Loucy (cell line): ENCODE measurements at regions not wholly inside any gene's neighbourhood (a gene's known extent, or its start where the extent isn't known, plus 50 kb on each side); places are given as distances from the start of the nearest gene placed in this dataset.

ENCODE experiments used
- H2AFZ ChIP-seq: fragments of 200-600 bp; sonication (generic); 2 replicates; pipeline ENCODE4 v1.6.0; 2016; ENCODE audit warnings: antibody characterized with exemption, mild to moderate bottlenecking, low read length, moderate library complexity
- H3F3A ChIP-seq: fragments of 200-600 bp; 2 replicates; pipeline ENCODE4 v1.6.0; 2016; ENCODE audit warnings: antibody characterized with exemption, low read depth, mild to moderate bottlenecking
- H3K27me3 ChIP-seq: fragments of 200-600 bp; sonication (generic); 2 replicates; pipeline ENCODE4 v1.6.1; 2014; ENCODE audit warnings: low read length, mild to moderate bottlenecking; ENCODE audit not compliant: insufficient read depth, poor library complexity, severe bottlenecking
- H3K36me3 ChIP-seq: fragments of 200-600 bp; sonication (generic); 2 replicates; pipeline ENCODE4 v1.6.1; 2016; ENCODE audit warnings: low read length; ENCODE audit not compliant: insufficient read depth
- H3K4me1 ChIP-seq: fragments of 200-600 bp; sonication (generic); 2 replicates; pipeline ENCODE4 v1.5.1; 2014; ENCODE audit warnings: low read length, mild to moderate bottlenecking; ENCODE audit not compliant: insufficient read depth, poor library complexity, severe bottlenecking
- H3K4me2 ChIP-seq: fragments of 200-600 bp; sonication (generic); 2 replicates; pipeline ENCODE4 v1.6.0; 2014; ENCODE audit warnings: antibody characterized with exemption, low read length, low read depth, mild to moderate bottlenecking; ENCODE audit not compliant: poor library complexity, severe bottlenecking
- H3K4me3 ChIP-seq: fragments of 200-600 bp; sonication (generic); 2 replicates; pipeline ENCODE4 v1.5.1; 2014; ENCODE audit warnings: low read length, mild to moderate bottlenecking, mixed read lengths; ENCODE audit not compliant: poor library complexity, severe bottlenecking
- H3K79me2 ChIP-seq: fragments of 200-600 bp; sonication (generic); 2 replicates; pipeline ENCODE4 v1.6.1; 2014; ENCODE audit warnings: low read length; ENCODE audit not compliant: insufficient read depth
- H3K9ac ChIP-seq: fragments of 200-600 bp; sonication (generic); 2 replicates; pipeline ENCODE4 v1.6.0; 2014; ENCODE audit warnings: mild to moderate bottlenecking, low read depth, low read length, moderate library complexity; ENCODE audit not compliant: poor library complexity, severe bottlenecking
- H3K9me2 ChIP-seq: fragments of 200-600 bp; sonication (generic); replicated peaks from 2 replicates; pipeline ENCODE4 v1.6.1; 2016; ENCODE audit warnings: low read depth, low read length, mixed read lengths
- H3K9me3 ChIP-seq: fragments of 200-600 bp; sonication (generic); 2 replicates; pipeline ENCODE4 v1.6.1; 2014; ENCODE audit warnings: mild to moderate bottlenecking, antibody characterized with exemption, low read length, low read depth; ENCODE audit not compliant: insufficient read depth
- H4K20me1 ChIP-seq: fragments of 200-600 bp; sonication (generic); 2 replicates; pipeline ENCODE4 v1.6.0; 2014; ENCODE audit warnings: antibody characterized with exemption, low read length, mild to moderate bottlenecking; ENCODE audit not compliant: insufficient read depth, poor library complexity, severe bottlenecking
- EZH2phosphoT487 ChIP-seq: fragments of 200-600 bp; IDR thresholded peaks from 2 replicates; pipeline ENCODE4 v1.6.1; 2018; ENCODE audit warnings: antibody characterized with exemption, mild to moderate bottlenecking, moderate library complexity, borderline replicate concordance
- TF ChIP-seq, protein P1 (sequence below): fragments of 200-600 bp; sonication (generic); conservative IDR thresholded peaks from 2 replicates; pipeline ENCODE4 v1.5.1; 2014; ENCODE audit warnings: mild to moderate bottlenecking, antibody characterized with exemption, low read length

DNA sequence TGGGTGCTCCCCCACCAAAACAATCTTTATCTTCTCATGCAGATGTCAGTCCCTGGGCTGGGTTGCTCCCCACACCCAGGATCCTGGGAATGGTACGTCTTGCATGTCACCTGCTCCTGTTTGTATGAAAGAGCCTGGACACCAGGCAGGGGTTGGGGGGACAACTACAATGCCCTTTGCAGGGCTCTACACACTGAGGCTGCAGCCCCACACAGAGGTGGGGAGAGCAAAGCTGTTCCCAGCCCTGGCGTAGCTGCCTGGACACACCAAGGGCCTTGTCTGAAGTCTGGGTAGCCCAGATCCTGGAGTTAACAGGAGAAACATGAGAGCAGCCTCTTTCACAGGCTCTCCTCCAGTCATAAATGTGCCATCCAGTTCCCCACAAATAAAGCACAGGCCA lies 61.2 kb upstream of the TMEM72 start:
- Histone ChIP-seq H3K4me1 (no peaks in the 10 kb centered on the region), H3K79me2 (no peaks in the 10 kb centered on the region), H3K9me3 (no peaks in the 10 kb centered on the region), H3K4me3 (no peak overlapping the region), H3K4me2 (no peak overlapping the region), H3K27me3 (no peaks in the 10 kb centered on the region), H2AFZ (no peak overlapping the region), H3K9ac (no peak overlapping the region), H4K20me1 (no peaks in the 10 kb centered on the region), H3F3A (no peaks in the 10 kb centered on the region), H3K36me3 (no peaks in the 10 kb centered on the region), H3K9me2 (no peaks in the 10 kb centered on the region)
- TF ChIP-seq, protein P1, sequence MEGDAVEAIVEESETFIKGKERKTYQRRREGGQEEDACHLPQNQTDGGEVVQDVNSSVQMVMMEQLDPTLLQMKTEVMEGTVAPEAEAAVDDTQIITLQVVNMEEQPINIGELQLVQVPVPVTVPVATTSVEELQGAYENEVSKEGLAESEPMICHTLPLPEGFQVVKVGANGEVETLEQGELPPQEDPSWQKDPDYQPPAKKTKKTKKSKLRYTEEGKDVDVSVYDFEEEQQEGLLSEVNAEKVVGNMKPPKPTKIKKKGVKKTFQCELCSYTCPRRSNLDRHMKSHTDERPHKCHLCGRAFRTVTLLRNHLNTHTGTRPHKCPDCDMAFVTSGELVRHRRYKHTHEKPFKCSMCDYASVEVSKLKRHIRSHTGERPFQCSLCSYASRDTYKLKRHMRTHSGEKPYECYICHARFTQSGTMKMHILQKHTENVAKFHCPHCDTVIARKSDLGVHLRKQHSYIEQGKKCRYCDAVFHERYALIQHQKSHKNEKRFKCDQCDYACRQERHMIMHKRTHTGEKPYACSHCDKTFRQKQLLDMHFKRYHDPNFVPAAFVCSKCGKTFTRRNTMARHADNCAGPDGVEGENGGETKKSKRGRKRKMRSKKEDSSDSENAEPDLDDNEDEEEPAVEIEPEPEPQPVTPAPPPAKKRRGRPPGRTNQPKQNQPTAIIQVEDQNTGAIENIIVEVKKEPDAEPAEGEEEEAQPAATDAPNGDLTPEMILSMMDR: no peak
- no peak for TF ChIP-seq EZH2phosphoT487

GRCh38 chr10:44850356-44850934 lies 60.7 kb upstream of the TMEM72 start:
- Histone ChIP-seq H3K4me3 (no peak overlapping the region), H3K79me2 (no peaks in the 10 kb centered on the region), H3K4me2 (no peak overlapping the region), H3K4me1 (no peaks in the 10 kb centered on the region), H3F3A (no peaks in the 10 kb centered on the region), H3K9me2 (no peaks in the 10 kb centered on the region), H3K27me3 (no peaks in the 10 kb centered on the region), H2AFZ (no peak overlapping the region), H3K9ac (no peak overlapping the region), H4K20me1 (no peaks in the 10 kb centered on the region), H3K36me3 (no peaks in the 10 kb centered on the region), H3K9me3 (no peaks in the 10 kb centered on the region)
- TF ChIP-seq, protein P1: no peak
- TF ChIP-seq EZH2phosphoT487: no peak

- no peaks in the 10 kb centered on the region for H3K4me1 ChIP-seq
Observed at GRCh38 chr10:44851413-44851812, 59.7 kb upstream of the TMEM72 start.

More at GRCh38 chr10:44851413-44851812, 59.7 kb upstream of the TMEM72 start:
- no peak overlapping the region for H3K4me2 ChIP-seq
- H3K9me2 ChIP-seq: no peaks in the 10 kb centered on the region
- H4K20me1 ChIP-seq: no peaks in the 10 kb centered on the region
- H3K79me2 ChIP-seq: no peaks in the 10 kb centered on the region
- H3K4me3 ChIP-seq: no peak overlapping the region
- TF ChIP-seq, protein P1: no peak
- TF ChIP-seq EZH2phosphoT487: no peak
- H2AFZ ChIP-seq: no peak overlapping the region
- H3K9ac ChIP-seq: no peak overlapping the region
- H3K9me3 ChIP-seq: no peaks in the 10 kb centered on the region
- no peaks in the 10 kb centered on the region for H3F3A ChIP-seq
- no peaks in the 10 kb centered on the region for H3K36me3 ChIP-seq
- H3K27me3 ChIP-seq: no peaks in the 10 kb centered on the region
